Activated T-cell treated with anti-CD3 and anti-CD28 coated beads, Interleukin-2, amount 50 U/mL, for 4 hours (primary cell): ENCODE measurements at regions not wholly inside any gene's neighbourhood (a gene's known extent, or its start where the extent isn't known, plus 50 kb on each side); places are given as distances from the start of the nearest gene placed in this dataset.

Experiments used
- ATAC-seq, 2 donors: fragments of 200-7000 bp; cut with Tn5 transposase; one replicate each; pipeline ENCODE4 v1.10.0; 2021
- DNase-seq: peaks from one replicate; pipeline ENCODE4 v3.0.0-alpha.2; 2020
- H3K27me3 Mint-ChIP-seq: one replicate; pipeline ENCODE4 v1.8.0; 2021; ENCODE audit warnings: low read depth, mixed read lengths
- H3K36me3 Mint-ChIP-seq: one replicate; pipeline ENCODE4 v1.8.0; 2022; ENCODE audit warnings: mixed read lengths; ENCODE audit not compliant: insufficient read depth
- H3K4me1 Mint-ChIP-seq: one replicate; pipeline ENCODE4 v1.8.0; 2021; ENCODE audit warnings: low read depth, mixed read lengths
- H3K4me3 Mint-ChIP-seq: one replicate; pipeline ENCODE4 v1.8.0; 2021; ENCODE audit warnings: mild to moderate bottlenecking, moderate library complexity, mixed read lengths
- H3K9me3 Mint-ChIP-seq: one replicate; pipeline ENCODE4 v1.8.0; 2021; ENCODE audit warnings: mixed read lengths

- H3K4me3 Mint-ChIP-seq = no peak overlapping the region
- no peaks in the 10 kb centered on the region for H3K36me3 Mint-ChIP-seq
- H3K4me1 Mint-ChIP-seq = no peaks in the 10 kb centered on the region
- DNase-seq (no peak), ATAC-seq (no peak)
- peaks cover 2% of the 10 kb centered on the region for H3K27me3 Mint-ChIP-seq
- H3K9me3 Mint-ChIP-seq = peaks cover under 1% of the 10 kb centered on the region
Measured at GRCh38 chr1:198014355-198014754, 97.2 kb downstream of the LHX9 start.

- Mint-ChIP-seq H3K27me3 (peaks cover 2% of the 10 kb centered on the region), H3K36me3 (no peaks in the 10 kb centered on the region), H3K9me3 (no peaks in the 10 kb centered on the region), H3K4me3 (no peak overlapping the region), H3K4me1 (no peaks in the 10 kb centered on the region)
- DNase-seq = no peak
- no peak for ATAC-seq
Measured at GRCh38 chr1:198015309-198015708, 98.1 kb downstream of the LHX9 start.

- peaks cover 4% of the 10 kb centered on the region for H3K27me3 Mint-ChIP-seq
- DNase-seq (no peak), ATAC-seq (peak; percentile 18 to 48)
- H3K36me3 Mint-ChIP-seq = no peaks in the 10 kb centered on the region
- no peak overlapping the region for H3K4me3 Mint-ChIP-seq
- no peaks in the 10 kb centered on the region for H3K9me3 Mint-ChIP-seq
- no peaks in the 10 kb centered on the region for H3K4me1 Mint-ChIP-seq
Measured at GRCh38 chr1:198018529-198018928, 101.4 kb downstream of the LHX9 start.

GRCh38 chr1:198019126-198019525, 102.0 kb downstream of the LHX9 start:
- H3K4me3 Mint-ChIP-seq = no peak overlapping the region
- H3K4me1 Mint-ChIP-seq = no peaks in the 10 kb centered on the region
- H3K9me3 Mint-ChIP-seq = no peaks in the 10 kb centered on the region
- no peak for DNase-seq
- no peaks in the 10 kb centered on the region for H3K36me3 Mint-ChIP-seq
- no peak for ATAC-seq
- peaks cover 4% of the 10 kb centered on the region for H3K27me3 Mint-ChIP-seq

- no peaks in the 10 kb centered on the region for H3K4me1 Mint-ChIP-seq
- no peaks in the 10 kb centered on the region for H3K36me3 Mint-ChIP-seq
- no peak for ATAC-seq
- no peaks in the 10 kb centered on the region for H3K9me3 Mint-ChIP-seq
- no peak for DNase-seq
- H3K4me3 Mint-ChIP-seq = no peak overlapping the region
- peaks cover 2% of the 10 kb centered on the region for H3K27me3 Mint-ChIP-seq
Measured at GRCh38 chr1:198024336-198024735, 107.2 kb downstream of the LHX9 start.

GRCh38 chr1:198024782-198025181, 107.6 kb downstream of the LHX9 start:
- H3K27me3 Mint-ChIP-seq = peaks cover 2% of the 10 kb centered on the region
- H3K4me1 Mint-ChIP-seq = no peaks in the 10 kb centered on the region
- H3K9me3 Mint-ChIP-seq = no peaks in the 10 kb centered on the region
- ATAC-seq (peak; percentile 66 to 74), DNase-seq (no peak)
- H3K4me3 Mint-ChIP-seq = no peak overlapping the region
- H3K36me3 Mint-ChIP-seq = no peaks in the 10 kb centered on the region

GRCh38 chr1:198030682-198031081, 113.5 kb downstream of the LHX9 start:
- ATAC-seq = no peak
- Mint-ChIP-seq H3K4me1 (no peaks in the 10 kb centered on the region), H3K9me3 (no peaks in the 10 kb centered on the region), H3K27me3 (no peaks in the 10 kb centered on the region), H3K36me3 (no peaks in the 10 kb centered on the region), H3K4me3 (no peak overlapping the region)
- DNase-seq = no peak

GRCh38 chr1:198031086-198031485, 113.9 kb downstream of the LHX9 start:
- no peaks in the 10 kb centered on the region for H3K9me3 Mint-ChIP-seq
- no peaks in the 10 kb centered on the region for H3K4me1 Mint-ChIP-seq
- no peak for DNase-seq
- no peak overlapping the region for H3K4me3 Mint-ChIP-seq
- H3K36me3 Mint-ChIP-seq = no peaks in the 10 kb centered on the region
- H3K27me3 Mint-ChIP-seq = no peaks in the 10 kb centered on the region
- ATAC-seq = no peak

- Mint-ChIP-seq H3K27me3 (no peaks in the 10 kb centered on the region), H3K4me1 (no peaks in the 10 kb centered on the region), H3K36me3 (no peaks in the 10 kb centered on the region), H3K4me3 (no peak overlapping the region), H3K9me3 (no peaks in the 10 kb centered on the region)
- no peak for DNase-seq
- ATAC-seq = no peak
Measured at GRCh38 chr1:198032668-198033067, 115.5 kb downstream of the LHX9 start.

- no peaks in the 10 kb centered on the region for H3K36me3 Mint-ChIP-seq
- ATAC-seq (peak in 1 of 2 donors; percentile 25), DNase-seq (no peak)
- no peak overlapping the region for H3K4me3 Mint-ChIP-seq
- no peaks in the 10 kb centered on the region for H3K27me3 Mint-ChIP-seq
- H3K4me1 Mint-ChIP-seq = no peaks in the 10 kb centered on the region
- no peaks in the 10 kb centered on the region for H3K9me3 Mint-ChIP-seq
Measured at GRCh38 chr1:198040880-198041279, 115.9 kb upstream of the NEK7 start.

GRCh38 chr1:198042168-198042567, 114.6 kb upstream of the NEK7 start:
- no peak for DNase-seq
- no peak overlapping the region for H3K4me3 Mint-ChIP-seq
- no peaks in the 10 kb centered on the region for H3K36me3 Mint-ChIP-seq
- peaks cover 4% of the 10 kb centered on the region for H3K9me3 Mint-ChIP-seq
- H3K27me3 Mint-ChIP-seq = no peaks in the 10 kb centered on the region
- no peaks in the 10 kb centered on the region for H3K4me1 Mint-ChIP-seq
- no peak for ATAC-seq

GRCh38 chr1:198047913-198048312, 108.9 kb upstream of the NEK7 start:
- DNase-seq = no peak
- H3K4me1 Mint-ChIP-seq = peaks cover 14% of the 10 kb centered on the region
- peaks cover 3% of the 10 kb centered on the region for H3K36me3 Mint-ChIP-seq
- no peak overlapping the region for H3K4me3 Mint-ChIP-seq
- no peaks in the 10 kb centered on the region for H3K27me3 Mint-ChIP-seq
- ATAC-seq = peak in 1 of 2 donors; percentile 18
- peaks cover 19% of the 10 kb centered on the region for H3K9me3 Mint-ChIP-seq

- DNase-seq = no peak
- Mint-ChIP-seq H3K4me3 (no peak overlapping the region), H3K4me1 (peaks cover 2% of the 10 kb centered on the region), H3K36me3 (no peaks in the 10 kb centered on the region), H3K9me3 (peaks cover 13% of the 10 kb centered on the region), H3K27me3 (no peaks in the 10 kb centered on the region)
- ATAC-seq = no peak
Measured at GRCh38 chr1:198054510-198054909, 102.3 kb upstream of the NEK7 start.

GRCh38 chr1:198056255-198056654, 100.5 kb upstream of the NEK7 start:
- DNase-seq (no peak), ATAC-seq (peak in 1 of 2 donors; percentile 53)
- no peak overlapping the region for H3K4me3 Mint-ChIP-seq
- H3K36me3 Mint-ChIP-seq = no peaks in the 10 kb centered on the region
- H3K27me3 Mint-ChIP-seq = no peaks in the 10 kb centered on the region
- H3K4me1 Mint-ChIP-seq = no peaks in the 10 kb centered on the region
- H3K9me3 Mint-ChIP-seq = peaks cover 4% of the 10 kb centered on the region

GRCh38 chr1:198064181-198064580, 92.6 kb upstream of the NEK7 start:
- DNase-seq = no peak
- H3K36me3 Mint-ChIP-seq = no peaks in the 10 kb centered on the region
- no peaks in the 10 kb centered on the region for H3K9me3 Mint-ChIP-seq
- H3K27me3 Mint-ChIP-seq = peaks cover 4% of the 10 kb centered on the region
- no peaks in the 10 kb centered on the region for H3K4me1 Mint-ChIP-seq
- no peak overlapping the region for H3K4me3 Mint-ChIP-seq
- no peak for ATAC-seq

GRCh38 chr1:198068285-198068684, 88.5 kb upstream of the NEK7 start:
- no peaks in the 10 kb centered on the region for H3K36me3 Mint-ChIP-seq
- peaks cover 5% of the 10 kb centered on the region for H3K27me3 Mint-ChIP-seq
- no peak for DNase-seq

More at GRCh38 chr1:198068285-198068684, 88.5 kb upstream of the NEK7 start:
- ATAC-seq = no peak
- no peaks in the 10 kb centered on the region for H3K9me3 Mint-ChIP-seq
- H3K4me3 Mint-ChIP-seq = no peak overlapping the region
- no peaks in the 10 kb centered on the region for H3K4me1 Mint-ChIP-seq
